Activated T-helper 2 cell treated with anti-CD3 and anti-CD28 coated beads, Interferon-gamma antibody, Interleukin-2, Interleukin-4, amounts not matched to agents 10 μg/mL and 5 μg/mL and 100 μg/mL, durations not matched to agents 14 hours and 24 hours and 36 hours (primary cell): ENCODE measurements at regions not wholly inside any gene's neighbourhood (a gene's known extent, or its start where the extent isn't known, plus 50 kb on each side); places are given as distances from the start of the nearest gene placed in this dataset.

Experiments
- DNase-seq: peaks from one replicate; pipeline ENCODE4 v3.0.0; 2021; ENCODE audit warnings: low spot score
- H3K27ac Mint-ChIP-seq: one replicate; pipeline ENCODE4 v1.8.0; 2021; ENCODE audit warnings: mixed read lengths
- H3K27me3 Mint-ChIP-seq: one replicate; pipeline ENCODE4 v1.8.0; 2021; ENCODE audit warnings: low read depth, mixed read lengths
- H3K36me3 Mint-ChIP-seq: one replicate; pipeline ENCODE4 v1.8.0; 2021; ENCODE audit warnings: low read depth, mixed read lengths
- H3K4me1 Mint-ChIP-seq: one replicate; pipeline ENCODE4 v1.8.0; 2021; ENCODE audit warnings: low read depth, mixed read lengths
- H3K4me3 Mint-ChIP-seq: one replicate; pipeline ENCODE4 v1.8.0; 2021; ENCODE audit warnings: low read depth, mild to moderate bottlenecking, moderate library complexity, mixed read lengths
- H3K9me3 Mint-ChIP-seq: one replicate; pipeline ENCODE4 v1.8.0; 2021; ENCODE audit warnings: mixed read lengths
- intact Hi-C: fragments of 100-400 bp; cut with micrococcal nuclease; formaldehyde crosslinking; loops from one replicate; pipeline ENCODE4 v1.15.1; 2023

DNA sequence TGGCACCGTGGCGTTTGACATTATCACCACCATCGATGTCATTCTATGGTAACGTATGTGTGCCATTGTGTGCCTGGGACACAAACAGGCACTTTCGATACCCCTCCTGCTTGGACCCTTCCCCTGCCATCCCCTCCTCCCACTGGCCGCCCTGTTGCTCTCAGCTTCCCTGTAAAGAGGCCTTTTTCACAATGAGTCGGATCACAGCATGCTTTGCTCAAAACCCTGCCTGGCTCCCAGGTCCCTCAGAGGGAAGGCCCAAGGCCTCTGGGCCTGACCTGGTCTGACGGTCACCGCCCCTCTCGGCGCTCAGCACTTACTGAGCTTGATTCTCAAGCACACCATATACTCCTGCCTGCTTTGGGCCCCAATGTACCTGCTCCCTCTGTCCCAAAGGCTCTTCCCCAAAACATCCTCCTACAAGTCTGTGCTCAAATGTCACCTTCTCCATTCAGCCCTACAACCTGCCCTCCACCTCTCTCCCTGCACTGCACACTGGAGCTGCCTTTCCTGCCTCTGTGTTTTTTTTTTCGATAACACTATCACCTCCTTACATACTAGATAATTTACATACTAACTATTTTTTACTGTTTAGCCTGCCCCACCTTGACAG, 303.8 kb downstream of the SOX9 start:
- intact Hi-C loops, result no loop called here
- no peaks in the 10 kb centered on the region for H3K9me3 Mint-ChIP-seq
- H3K36me3 Mint-ChIP-seq, result no peaks in the 10 kb centered on the region
- H3K27ac Mint-ChIP-seq, result no peak overlapping the region
- H3K4me3 Mint-ChIP-seq, result no peak overlapping the region
- peaks cover 4% of the 10 kb centered on the region for H3K4me1 Mint-ChIP-seq
- H3K27me3 Mint-ChIP-seq, result no peaks in the 10 kb centered on the region
- no peak for DNase-seq

DNA sequence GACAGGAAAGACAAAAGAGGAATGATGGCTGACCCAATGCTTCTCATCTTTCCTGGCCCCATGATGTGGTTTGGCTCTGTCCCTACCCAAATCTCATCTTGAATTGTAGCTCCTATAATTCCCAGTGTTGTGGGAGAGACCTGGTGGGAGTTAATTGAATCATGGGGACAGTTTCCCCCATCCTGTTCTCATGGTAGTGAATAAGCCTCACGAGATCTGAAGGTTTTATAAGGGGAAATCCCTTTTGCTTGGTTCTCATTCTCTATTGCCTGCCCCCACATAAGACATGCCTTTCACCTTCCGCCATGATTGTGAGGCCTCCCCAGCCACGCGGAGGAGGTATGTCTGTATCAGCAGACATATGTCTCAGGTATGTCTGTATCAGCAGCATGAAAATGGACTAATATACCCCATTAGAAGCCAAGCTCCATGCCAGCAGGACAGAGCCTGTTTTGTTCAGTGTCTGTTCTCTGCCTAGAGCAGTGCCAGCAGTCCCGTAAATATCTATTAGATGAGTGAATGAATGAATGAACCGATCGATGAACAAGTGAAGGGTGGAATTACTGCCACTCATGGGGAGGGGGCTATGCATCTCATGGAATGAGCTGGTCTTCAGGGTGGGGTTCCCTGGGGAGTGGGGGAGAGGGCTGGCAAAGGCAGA, 304.4 kb downstream of the SOX9 start:
- Mint-ChIP-seq H3K9me3 (no peaks in the 10 kb centered on the region), H3K4me1 (peaks cover 4% of the 10 kb centered on the region), H3K4me3 (no peak overlapping the region), H3K27me3 (no peaks in the 10 kb centered on the region), H3K36me3 (no peaks in the 10 kb centered on the region), H3K27ac (no peak overlapping the region)
- DNase-seq, result no peak
- intact Hi-C loops, result no loop called here

GRCh38 chr17:72425794-72426168, 305.0 kb downstream of the SOX9 start:
- intact Hi-C loops, result no loop called here
- Mint-ChIP-seq H3K36me3 (no peaks in the 10 kb centered on the region), H3K4me3 (no peak overlapping the region), H3K27me3 (no peaks in the 10 kb centered on the region), H3K9me3 (no peaks in the 10 kb centered on the region), H3K27ac (no peak overlapping the region), H3K4me1 (peaks cover 4% of the 10 kb centered on the region)
- no peak for DNase-seq

GRCh38 chr17:72426321-72426720, 305.5 kb downstream of the SOX9 start:
- H3K9me3 Mint-ChIP-seq, result no peaks in the 10 kb centered on the region

DNA sequence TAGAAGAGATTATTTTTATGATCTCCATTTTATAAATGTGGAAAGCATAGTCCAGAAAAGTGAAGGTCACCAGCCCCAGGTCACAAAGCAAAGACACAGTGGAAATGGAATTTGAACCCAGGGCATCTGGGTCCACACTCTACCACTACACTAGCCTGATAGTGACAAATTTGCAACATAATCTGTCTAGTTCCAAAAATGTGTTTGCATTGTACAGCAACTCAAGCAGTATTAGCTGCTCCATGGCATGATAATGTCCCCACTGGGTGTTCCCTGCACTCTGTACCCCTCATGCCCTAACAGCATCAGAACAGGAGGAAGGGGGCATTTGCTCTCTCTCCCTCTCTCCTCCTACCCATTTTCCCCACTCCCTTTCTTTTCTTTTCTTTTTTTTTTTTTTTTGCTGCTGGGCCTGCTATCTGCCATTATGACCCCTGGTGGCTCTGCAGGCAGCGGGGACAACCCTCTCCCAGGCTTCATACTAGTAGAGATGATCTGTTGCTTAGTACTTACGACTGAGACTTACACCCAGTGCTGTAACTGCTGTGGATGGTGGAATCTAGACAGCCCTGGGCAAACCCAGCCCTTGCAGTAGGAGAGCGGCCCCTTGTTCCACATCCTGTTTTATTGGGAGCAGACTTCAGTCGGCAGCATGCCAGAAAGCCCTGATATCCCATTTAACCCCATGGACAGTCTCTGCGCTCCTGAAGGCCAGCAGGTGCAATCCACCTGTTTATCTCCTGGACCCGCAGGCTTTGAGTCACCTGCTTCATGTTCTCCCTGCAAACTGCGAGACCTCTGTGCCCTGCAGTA, 306.3 kb downstream of the SOX9 start:
- no peak for DNase-seq
- Mint-ChIP-seq H3K4me3 (no peak overlapping the region), H3K4me1 (no peaks in the 10 kb centered on the region), H3K27ac (no peak overlapping the region), H3K36me3 (no peaks in the 10 kb centered on the region), H3K9me3 (no peaks in the 10 kb centered on the region), H3K27me3 (no peaks in the 10 kb centered on the region)
- intact Hi-C loops, result no loop called here

More at GRCh38 chr17:72426321-72426720, 305.5 kb downstream of the SOX9 start:
- H3K27me3 Mint-ChIP-seq, result no peaks in the 10 kb centered on the region
- H3K27ac Mint-ChIP-seq, result no peak overlapping the region
- no peak for DNase-seq
- H3K4me3 Mint-ChIP-seq, result no peak overlapping the region
- intact Hi-C loops, result no loop called here
- H3K36me3 Mint-ChIP-seq, result no peaks in the 10 kb centered on the region
- H3K4me1 Mint-ChIP-seq, result peaks cover 3% of the 10 kb centered on the region

- DNase-seq, result no peak
- H3K9me3 Mint-ChIP-seq, result no peaks in the 10 kb centered on the region
- H3K27me3 Mint-ChIP-seq, result no peaks in the 10 kb centered on the region
- H3K4me3 Mint-ChIP-seq, result no peak overlapping the region
- no peaks in the 10 kb centered on the region for H3K36me3 Mint-ChIP-seq
- no peak overlapping the region for H3K27ac Mint-ChIP-seq
- H3K4me1 Mint-ChIP-seq, result no peaks in the 10 kb centered on the region
- intact Hi-C loops, result no loop called here
Measured at GRCh38 chr17:72427761-72428109, 306.9 kb downstream of the SOX9 start.

GRCh38 chr17:72429066-72429638, 308.3 kb downstream of the SOX9 start:
- no peak for DNase-seq
- Mint-ChIP-seq H3K9me3 (no peaks in the 10 kb centered on the region), H3K4me1 (no peaks in the 10 kb centered on the region), H3K27me3 (no peaks in the 10 kb centered on the region), H3K4me3 (no peak overlapping the region), H3K36me3 (no peaks in the 10 kb centered on the region), H3K27ac (no peak overlapping the region)
- intact Hi-C loops, result no loop called here

- DNase-seq, result no peak
Measured at GRCh38 chr17:72430611-72431432, 310.0 kb downstream of the SOX9 start.

DNA sequence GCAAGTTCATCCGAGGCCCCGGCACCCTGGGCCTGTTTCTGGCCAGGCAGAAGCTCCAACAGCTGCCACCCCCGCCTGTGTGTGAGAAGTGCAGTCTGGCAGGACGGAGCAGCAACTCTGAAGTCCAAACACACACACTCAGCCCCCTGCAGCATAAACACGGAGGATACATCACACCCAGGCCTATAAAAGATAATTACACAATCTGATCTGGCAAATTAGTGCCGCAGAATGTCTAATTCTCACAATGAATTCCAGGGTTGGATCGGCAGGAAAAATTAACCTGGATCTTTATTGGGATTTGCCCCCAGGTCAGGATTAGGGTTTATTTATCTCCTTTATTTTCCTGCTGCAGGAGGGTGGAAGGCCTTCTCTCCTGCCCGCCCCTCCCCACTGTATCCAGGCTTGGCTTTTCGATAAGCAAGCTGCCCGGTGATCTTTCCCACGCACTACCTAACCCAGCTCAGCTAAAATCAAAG, 311.4 kb downstream of the SOX9 start:
- no peaks in the 10 kb centered on the region for H3K4me1 Mint-ChIP-seq
- no peaks in the 10 kb centered on the region for H3K27me3 Mint-ChIP-seq
- intact Hi-C loops, result no loop called here
- no peak for DNase-seq
- H3K9me3 Mint-ChIP-seq, result no peaks in the 10 kb centered on the region
- H3K36me3 Mint-ChIP-seq, result no peaks in the 10 kb centered on the region
- no peak overlapping the region for H3K4me3 Mint-ChIP-seq
- no peak overlapping the region for H3K27ac Mint-ChIP-seq

More at GRCh38 chr17:72430611-72431432, 310.0 kb downstream of the SOX9 start:
- Mint-ChIP-seq H3K36me3 (no peaks in the 10 kb centered on the region), H3K4me3 (no peak overlapping the region), H3K9me3 (no peaks in the 10 kb centered on the region), H3K27me3 (no peaks in the 10 kb centered on the region), H3K4me1 (no peaks in the 10 kb centered on the region), H3K27ac (no peak overlapping the region)
- intact Hi-C loops, result no loop called here

DNA sequence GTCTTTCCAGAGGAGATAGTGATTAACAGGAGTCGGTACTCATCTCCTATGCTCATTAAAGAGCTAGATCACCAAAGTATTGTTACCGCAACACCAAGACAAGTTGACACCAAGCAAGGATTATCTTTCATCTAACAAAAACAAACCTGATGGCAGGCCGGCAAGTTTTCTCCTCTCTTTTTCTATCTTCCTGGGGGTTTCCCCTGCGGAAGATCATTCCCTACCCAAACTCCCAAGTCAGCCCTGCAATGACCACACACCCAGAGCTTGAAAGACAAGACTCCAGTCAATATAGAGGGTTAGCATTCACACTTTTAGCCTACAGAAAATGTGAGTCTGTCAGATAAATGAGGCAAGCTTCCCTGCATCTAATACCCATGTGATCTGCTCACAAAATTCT, 312.1 kb downstream of the SOX9 start:
- intact Hi-C loops, result no loop called here
- Mint-ChIP-seq H3K27ac (no peak overlapping the region), H3K27me3 (no peaks in the 10 kb centered on the region), H3K4me3 (no peak overlapping the region), H3K36me3 (no peaks in the 10 kb centered on the region), H3K9me3 (no peaks in the 10 kb centered on the region), H3K4me1 (no peaks in the 10 kb centered on the region)
- no peak for DNase-seq

DNA sequence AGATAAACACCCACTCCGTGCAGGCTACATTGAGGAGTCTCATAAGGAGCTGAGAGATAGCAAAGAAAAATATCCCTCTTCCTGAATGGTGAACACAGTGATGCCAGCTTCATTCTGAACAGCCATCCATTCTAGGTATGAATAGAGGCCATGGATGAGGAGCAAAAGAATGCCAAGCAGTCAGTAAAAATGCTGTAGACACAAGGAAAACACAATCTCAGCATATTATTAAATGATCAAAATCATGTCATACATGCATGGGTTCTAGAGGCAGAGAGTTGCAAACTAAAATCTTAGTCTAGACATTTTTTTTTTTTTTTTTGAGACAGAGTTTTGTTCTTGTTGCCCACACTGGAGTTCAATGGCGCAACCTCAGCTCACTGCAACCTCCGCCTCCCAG, 313.0 kb downstream of the SOX9 start:
- no peak overlapping the region for H3K27ac Mint-ChIP-seq
- no peaks in the 10 kb centered on the region for H3K9me3 Mint-ChIP-seq
- intact Hi-C loops, result no loop called here
- no peak for DNase-seq
- no peak overlapping the region for H3K4me3 Mint-ChIP-seq
- H3K27me3 Mint-ChIP-seq, result no peaks in the 10 kb centered on the region
- H3K4me1 Mint-ChIP-seq, result no peaks in the 10 kb centered on the region
- no peaks in the 10 kb centered on the region for H3K36me3 Mint-ChIP-seq

- Mint-ChIP-seq H3K9me3 (no peaks in the 10 kb centered on the region), H3K36me3 (no peaks in the 10 kb centered on the region), H3K4me1 (no peaks in the 10 kb centered on the region), H3K27me3 (no peaks in the 10 kb centered on the region), H3K4me3 (no peak overlapping the region), H3K27ac (no peak overlapping the region)
- DNase-seq, result no peak
- intact Hi-C loops, result no loop called here
Measured at GRCh38 chr17:72434581-72434980, 313.8 kb downstream of the SOX9 start.
